ENCODE measurements at regions not wholly inside any gene's neighbourhood (a gene's known extent, or its start where the extent isn't known, plus 50 kb on each side); places are given as distances from the start of the nearest gene placed in this dataset.

GRCh38 chr1:13994386-13994785 is 294.4 kb downstream of the PRDM2 start:
- no peak overlapping the region for H3K4me3 Mint-ChIP-seq
- no peaks in the 10 kb centered on the region for H3K4me1 Mint-ChIP-seq (ENCODE audit: low read depth)
- H3K27ac Mint-ChIP-seq: no peak overlapping the region
- intact Hi-C loops (cut with micrococcal nuclease): no loop called here
- no peak for DNase-seq
- peaks cover 10% of the 10 kb centered on the region for H3K9me3 Mint-ChIP-seq
- CTCF ChIA-PET: no interaction called here
- no peaks in the 10 kb centered on the region for H3K36me3 Mint-ChIP-seq (ENCODE audit: low read depth)
- peaks cover 33% of the 10 kb centered on the region for H3K27me3 Mint-ChIP-seq (ENCODE audit: low read depth)

- peaks cover 4% of the 10 kb centered on the region for H3K36me3 Mint-ChIP-seq (ENCODE audit: low read depth)
- intact Hi-C loops (cut with micrococcal nuclease): no loop called here
- no peak overlapping the region for H3K4me3 Mint-ChIP-seq
- peaks cover 27% of the 10 kb centered on the region for H3K27me3 Mint-ChIP-seq (ENCODE audit: low read depth)
- no peak overlapping the region for H3K27ac Mint-ChIP-seq
- H3K4me1 Mint-ChIP-seq (ENCODE audit: low read depth): no peaks in the 10 kb centered on the region
- CTCF ChIA-PET: no interaction called here
- DNase-seq: no peak
- H3K9me3 Mint-ChIP-seq: peaks cover 17% of the 10 kb centered on the region
Observed at GRCh38 chr1:13996334-13996733, 296.3 kb downstream of the PRDM2 start.

GRCh38 chr1:14003552-14003951 is 303.6 kb downstream of the PRDM2 start:
- Mint-ChIP-seq H3K9me3 (peaks cover 21% of the 10 kb centered on the region), H3K36me3 (ENCODE audit: low read depth) (peaks cover 4% of the 10 kb centered on the region), H3K27ac (no peak overlapping the region), H3K4me1 (ENCODE audit: low read depth) (no peaks in the 10 kb centered on the region), H3K27me3 (ENCODE audit: low read depth) (peaks cover 10% of the 10 kb centered on the region), H3K4me3 (no peak overlapping the region)
- intact Hi-C loops (cut with micrococcal nuclease): no loop called here
- CTCF ChIA-PET: no interaction called here
- DNase-seq: no peak

GRCh38 chr1:14009582-14009981 is 309.6 kb downstream of the PRDM2 start:
- Mint-ChIP-seq H3K27me3 (ENCODE audit: low read depth) (peaks cover 16% of the 10 kb centered on the region), H3K9me3 (peaks cover 2% of the 10 kb centered on the region), H3K4me1 (ENCODE audit: low read depth) (no peaks in the 10 kb centered on the region), H3K27ac (no peak overlapping the region), H3K4me3 (no peak overlapping the region), H3K36me3 (ENCODE audit: low read depth) (no peaks in the 10 kb centered on the region)
- no peak for DNase-seq
- CTCF ChIA-PET: no interaction called here
- intact Hi-C loops (cut with micrococcal nuclease): no loop called here

GRCh38 chr1:14010476-14010875 is 310.5 kb downstream of the PRDM2 start:
- peaks cover 2% of the 10 kb centered on the region for H3K9me3 Mint-ChIP-seq
- CTCF ChIA-PET: no interaction called here
- no peaks in the 10 kb centered on the region for H3K36me3 Mint-ChIP-seq (ENCODE audit: low read depth)
- peaks cover 16% of the 10 kb centered on the region for H3K27me3 Mint-ChIP-seq (ENCODE audit: low read depth)
- H3K4me3 Mint-ChIP-seq: no peak overlapping the region
- DNase-seq: no peak
- H3K27ac Mint-ChIP-seq: no peak overlapping the region
- no peaks in the 10 kb centered on the region for H3K4me1 Mint-ChIP-seq (ENCODE audit: low read depth)
- intact Hi-C loops (cut with micrococcal nuclease): no loop called here

- H3K9me3 Mint-ChIP-seq: peaks cover 2% of the 10 kb centered on the region
- no peaks in the 10 kb centered on the region for H3K36me3 Mint-ChIP-seq (ENCODE audit: low read depth)
- H3K27ac Mint-ChIP-seq: no peak overlapping the region
- intact Hi-C loops (cut with micrococcal nuclease): no loop called here
- no peak for DNase-seq
- CTCF ChIA-PET: no interaction called here
- H3K4me3 Mint-ChIP-seq: no peak overlapping the region
- peaks cover 18% of the 10 kb centered on the region for H3K27me3 Mint-ChIP-seq (ENCODE audit: low read depth)
- H3K4me1 Mint-ChIP-seq (ENCODE audit: low read depth): no peaks in the 10 kb centered on the region
Observed at GRCh38 chr1:14011132-14011531, 311.1 kb downstream of the PRDM2 start.

GRCh38 chr1:14011888-14012287 is 311.9 kb downstream of the PRDM2 start:
- Mint-ChIP-seq H3K27me3 (ENCODE audit: low read depth) (peaks cover 19% of the 10 kb centered on the region), H3K4me3 (no peak overlapping the region), H3K9me3 (peaks cover 2% of the 10 kb centered on the region), H3K36me3 (ENCODE audit: low read depth) (no peaks in the 10 kb centered on the region), H3K4me1 (ENCODE audit: low read depth) (no peaks in the 10 kb centered on the region), H3K27ac (no peak overlapping the region)
- CTCF ChIA-PET: no interaction called here
- DNase-seq: no peak
- intact Hi-C loops (cut with micrococcal nuclease): no loop called here

- Mint-ChIP-seq H3K9me3 (no peaks in the 10 kb centered on the region), H3K36me3 (ENCODE audit: low read depth) (no peaks in the 10 kb centered on the region), H3K27me3 (ENCODE audit: low read depth) (peaks cover 22% of the 10 kb centered on the region), H3K4me1 (ENCODE audit: low read depth) (no peaks in the 10 kb centered on the region), H3K27ac (no peak overlapping the region), H3K4me3 (no peak overlapping the region)
- CTCF ChIA-PET: no interaction called here
- intact Hi-C loops (cut with micrococcal nuclease): no loop called here
- no peak for DNase-seq
Observed at GRCh38 chr1:14014929-14015328, 314.9 kb downstream of the PRDM2 start.

- Mint-ChIP-seq H3K36me3 (ENCODE audit: low read depth) (no peaks in the 10 kb centered on the region), H3K9me3 (no peaks in the 10 kb centered on the region), H3K4me3 (no peak overlapping the region), H3K27ac (no peak overlapping the region), H3K27me3 (ENCODE audit: low read depth) (peaks cover 20% of the 10 kb centered on the region), H3K4me1 (ENCODE audit: low read depth) (no peaks in the 10 kb centered on the region)
- no peak for DNase-seq
- intact Hi-C loops (cut with micrococcal nuclease): no loop called here
- CTCF ChIA-PET: no interaction called here
Observed at GRCh38 chr1:14015917-14016316, 315.9 kb downstream of the PRDM2 start.

GRCh38 chr1:14017531-14017961 is 317.6 kb downstream of the PRDM2 start:
- no peaks in the 10 kb centered on the region for H3K36me3 Mint-ChIP-seq (ENCODE audit: low read depth)
- DNase-seq: no peak
- no peak overlapping the region for H3K27ac Mint-ChIP-seq
- no peak overlapping the region for H3K4me3 Mint-ChIP-seq
- no peaks in the 10 kb centered on the region for H3K4me1 Mint-ChIP-seq (ENCODE audit: low read depth)
- H3K9me3 Mint-ChIP-seq: no peaks in the 10 kb centered on the region
- CTCF ChIA-PET: no interaction called here
- intact Hi-C loops (cut with micrococcal nuclease): no loop called here
- peaks cover 14% of the 10 kb centered on the region for H3K27me3 Mint-ChIP-seq (ENCODE audit: low read depth)

- H3K4me3 Mint-ChIP-seq: no peak overlapping the region
- intact Hi-C loops (cut with micrococcal nuclease): no loop called here
- H3K36me3 Mint-ChIP-seq (ENCODE audit: low read depth): no peaks in the 10 kb centered on the region
- H3K27me3 Mint-ChIP-seq (ENCODE audit: low read depth): peaks cover 11% of the 10 kb centered on the region
- H3K27ac Mint-ChIP-seq: no peak overlapping the region
- CTCF ChIA-PET: no interaction called here
- no peaks in the 10 kb centered on the region for H3K4me1 Mint-ChIP-seq (ENCODE audit: low read depth)
- H3K9me3 Mint-ChIP-seq: no peaks in the 10 kb centered on the region
- DNase-seq: no peak
Observed at GRCh38 chr1:14019461-14019860, 319.5 kb downstream of the PRDM2 start.

- CTCF ChIA-PET: no interaction called here
- no peaks in the 10 kb centered on the region for H3K4me1 Mint-ChIP-seq (ENCODE audit: low read depth)
- no peak for DNase-seq
- peaks cover 12% of the 10 kb centered on the region for H3K27me3 Mint-ChIP-seq (ENCODE audit: low read depth)
- intact Hi-C loops (cut with micrococcal nuclease): no loop called here
- no peaks in the 10 kb centered on the region for H3K36me3 Mint-ChIP-seq (ENCODE audit: low read depth)
- H3K27ac Mint-ChIP-seq: no peak overlapping the region
- no peak overlapping the region for H3K4me3 Mint-ChIP-seq
- no peaks in the 10 kb centered on the region for H3K9me3 Mint-ChIP-seq
Observed at GRCh38 chr1:14020006-14020405, 320.0 kb downstream of the PRDM2 start.

- no peaks in the 10 kb centered on the region for H3K36me3 Mint-ChIP-seq (ENCODE audit: low read depth)
- CTCF ChIA-PET: no interaction called here
Observed at GRCh38 chr1:14027099-14027498, 327.1 kb downstream of the PRDM2 start.

GRCh38 chr1:14031461-14031860 is 331.5 kb downstream of the PRDM2 start:
- CTCF ChIA-PET: no interaction called here
- no peak for DNase-seq
- Mint-ChIP-seq H3K27me3 (ENCODE audit: low read depth) (peaks cover 20% of the 10 kb centered on the region), H3K27ac (no peak overlapping the region), H3K4me3 (no peak overlapping the region), H3K9me3 (no peaks in the 10 kb centered on the region), H3K4me1 (ENCODE audit: low read depth) (no peaks in the 10 kb centered on the region), H3K36me3 (ENCODE audit: low read depth) (no peaks in the 10 kb centered on the region)
- intact Hi-C loops (cut with micrococcal nuclease): no loop called here

More at GRCh38 chr1:14027099-14027498, 327.1 kb downstream of the PRDM2 start:
- Mint-ChIP-seq H3K4me3 (no peak overlapping the region), H3K4me1 (ENCODE audit: low read depth) (no peaks in the 10 kb centered on the region), H3K27me3 (ENCODE audit: low read depth) (peaks cover 24% of the 10 kb centered on the region), H3K9me3 (peaks cover 2% of the 10 kb centered on the region), H3K27ac (no peak overlapping the region)
- no peak for DNase-seq
- intact Hi-C loops (cut with micrococcal nuclease): no loop called here

Data from activated naive CD4-positive, alpha-beta T cell treated with anti-CD3 and anti-CD28 coated beads for 36 hours (primary cell).